ENCODE measurements at regions not wholly inside any gene's neighbourhood (a gene's known extent, or its start where the extent isn't known, plus 50 kb on each side); places are given as distances from the start of the nearest gene placed in this dataset.

DNA sequence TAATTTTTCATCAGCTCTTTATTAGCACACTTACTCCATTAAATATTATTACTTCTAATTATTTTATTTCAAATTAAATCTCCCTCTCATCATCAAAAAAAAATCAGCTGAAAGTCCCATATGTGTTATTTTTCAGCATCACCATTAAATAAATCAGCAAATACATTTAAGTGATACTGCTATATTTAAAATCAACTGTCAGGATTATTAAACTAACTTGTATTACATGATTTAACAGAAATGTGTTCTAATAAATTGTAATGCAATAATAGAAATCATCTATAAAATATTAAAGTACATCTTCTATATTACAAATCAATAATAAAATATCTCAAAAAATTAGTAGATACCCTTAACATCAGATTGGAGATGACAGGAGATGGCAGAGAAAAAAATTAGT is 538.6 kb upstream of the MIR17HG start:
- Histone ChIP-seq H3K36me3 (no peaks in the 10 kb centered on the region), H3K27ac (no peak overlapping the region), H3K4me1 (replicated peaks) (no peaks in the 10 kb centered on the region), H3K9me3 (no peaks in the 10 kb centered on the region), H3K4me3 (no peak overlapping the region), H3K27me3 (replicated peaks; ENCODE audit: insufficient read depth) (no peaks in the 10 kb centered on the region)
- intact Hi-C loops (cut with DNase I), result no loop called here
- no peak for DNase-seq (ENCODE audit: low spot score)
- TF ChIP-seq POLR2AphosphoS5 (IDR thresholded peaks at IDR 0.05), result no peak
- TF ChIP-seq, protein P1, sequence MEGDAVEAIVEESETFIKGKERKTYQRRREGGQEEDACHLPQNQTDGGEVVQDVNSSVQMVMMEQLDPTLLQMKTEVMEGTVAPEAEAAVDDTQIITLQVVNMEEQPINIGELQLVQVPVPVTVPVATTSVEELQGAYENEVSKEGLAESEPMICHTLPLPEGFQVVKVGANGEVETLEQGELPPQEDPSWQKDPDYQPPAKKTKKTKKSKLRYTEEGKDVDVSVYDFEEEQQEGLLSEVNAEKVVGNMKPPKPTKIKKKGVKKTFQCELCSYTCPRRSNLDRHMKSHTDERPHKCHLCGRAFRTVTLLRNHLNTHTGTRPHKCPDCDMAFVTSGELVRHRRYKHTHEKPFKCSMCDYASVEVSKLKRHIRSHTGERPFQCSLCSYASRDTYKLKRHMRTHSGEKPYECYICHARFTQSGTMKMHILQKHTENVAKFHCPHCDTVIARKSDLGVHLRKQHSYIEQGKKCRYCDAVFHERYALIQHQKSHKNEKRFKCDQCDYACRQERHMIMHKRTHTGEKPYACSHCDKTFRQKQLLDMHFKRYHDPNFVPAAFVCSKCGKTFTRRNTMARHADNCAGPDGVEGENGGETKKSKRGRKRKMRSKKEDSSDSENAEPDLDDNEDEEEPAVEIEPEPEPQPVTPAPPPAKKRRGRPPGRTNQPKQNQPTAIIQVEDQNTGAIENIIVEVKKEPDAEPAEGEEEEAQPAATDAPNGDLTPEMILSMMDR (IDR thresholded peaks at IDR 0.05), result no peak
- no peak for TF ChIP-seq POLR2A (IDR thresholded peaks at IDR 0.05)

DNA sequence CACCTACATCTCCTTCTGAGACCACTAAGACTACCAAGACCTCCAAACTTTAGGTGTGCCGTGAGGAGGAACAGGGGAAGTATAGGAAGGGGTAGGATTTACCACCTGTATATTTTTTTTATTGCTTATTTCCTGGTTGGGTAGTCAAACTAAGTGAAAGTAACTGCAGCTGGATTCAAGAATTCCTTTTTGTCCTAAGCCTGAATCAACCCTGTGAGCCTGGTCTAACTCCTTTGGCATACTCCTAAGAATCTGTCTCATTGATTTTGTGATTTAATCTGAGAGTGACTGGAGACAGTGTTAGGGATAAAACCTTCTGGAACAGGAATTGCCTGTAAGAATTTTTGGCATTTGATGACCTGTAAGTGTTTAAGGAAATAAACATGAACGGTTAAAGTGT is 523.5 kb upstream of the MIR17HG start:
- intact Hi-C loops (cut with DNase I), result no loop called here
- WGBS, result 25% methylated on average over 2 of the region's 2 CpGs
- no peak for DNase-seq (ENCODE audit: low spot score)

DNA sequence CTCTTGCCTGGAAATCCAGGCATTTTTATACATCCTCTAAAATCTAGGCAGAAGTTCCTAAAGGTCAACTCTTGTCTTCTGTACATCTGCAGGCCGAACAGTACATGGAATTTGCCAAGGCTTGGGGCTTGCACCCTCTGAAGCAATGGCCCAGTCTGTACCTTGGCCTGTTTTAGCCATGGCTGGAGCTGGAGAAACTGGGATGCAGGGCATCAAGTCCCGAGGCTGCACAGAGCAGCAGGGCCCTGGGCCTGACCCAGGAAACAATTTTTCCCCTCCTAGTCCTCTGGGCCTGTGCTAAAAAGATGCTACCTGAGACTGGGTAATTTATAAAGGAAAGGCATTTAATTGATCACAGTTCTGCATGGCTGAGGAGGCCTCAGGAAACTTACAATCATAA is 520.8 kb upstream of the MIR17HG start:
- H3K4me1 ChIP-seq (replicated peaks), result no peaks in the 10 kb centered on the region
- 87% methylated on average over 2 of the region's 2 CpGs for WGBS
- no peaks in the 10 kb centered on the region for H3K27me3 ChIP-seq (replicated peaks; ENCODE audit: insufficient read depth)
- no peak overlapping the region for H3K27ac ChIP-seq
- no peaks in the 10 kb centered on the region for H3K9me3 ChIP-seq
- intact Hi-C loops (cut with DNase I), result no loop called here
- DNase-seq (ENCODE audit: low spot score), result no peak
- H3K36me3 ChIP-seq, result no peaks in the 10 kb centered on the region
- TF ChIP-seq POLR2AphosphoS5 (IDR thresholded peaks at IDR 0.05), result no peak
- TF ChIP-seq, protein P1 (IDR thresholded peaks at IDR 0.05), result no peak
- TF ChIP-seq POLR2A (IDR thresholded peaks at IDR 0.05), result no peak
- no peak overlapping the region for H3K4me3 ChIP-seq

More for the DNA sequence above, 523.5 kb upstream of the MIR17HG start:
- TF ChIP-seq, protein P1 (IDR thresholded peaks at IDR 0.05), result no peak
- no peak for TF ChIP-seq POLR2AphosphoS5 (IDR thresholded peaks at IDR 0.05)
- TF ChIP-seq POLR2A (IDR thresholded peaks at IDR 0.05), result no peak
- Histone ChIP-seq H3K27me3 (replicated peaks; ENCODE audit: insufficient read depth) (no peaks in the 10 kb centered on the region), H3K4me3 (no peak overlapping the region), H3K4me1 (replicated peaks) (no peaks in the 10 kb centered on the region), H3K27ac (no peak overlapping the region), H3K36me3 (no peaks in the 10 kb centered on the region), H3K9me3 (no peaks in the 10 kb centered on the region)

DNA sequence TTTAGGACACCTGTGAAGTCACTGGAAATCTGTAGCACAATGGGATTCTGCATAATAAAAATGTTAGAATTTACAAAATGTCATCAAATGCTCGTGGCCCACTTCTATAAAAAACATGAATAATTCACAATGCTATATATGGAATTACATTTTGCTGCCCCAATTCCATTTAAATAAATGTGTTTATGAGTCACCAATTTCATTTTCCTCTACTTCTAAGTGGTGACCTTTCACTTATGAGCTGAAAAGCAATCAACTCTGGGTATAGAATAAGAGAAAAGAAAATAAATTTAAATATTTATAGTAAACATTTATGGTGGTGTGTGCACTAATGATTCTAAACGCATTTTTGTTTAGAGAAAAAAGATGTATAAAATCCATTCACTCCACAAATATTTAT is 516.7 kb upstream of the MIR17HG start:
- Histone ChIP-seq H3K9me3 (no peaks in the 10 kb centered on the region), H3K4me3 (no peak overlapping the region), H3K4me1 (replicated peaks) (no peaks in the 10 kb centered on the region), H3K27ac (no peak overlapping the region), H3K27me3 (replicated peaks; ENCODE audit: insufficient read depth) (no peaks in the 10 kb centered on the region), H3K36me3 (no peaks in the 10 kb centered on the region)
- DNase-seq (ENCODE audit: low spot score), result no peak
- TF ChIP-seq, protein P1 (IDR thresholded peaks at IDR 0.05), result no peak
- TF ChIP-seq POLR2A (IDR thresholded peaks at IDR 0.05) (no peak), POLR2AphosphoS5 (IDR thresholded peaks at IDR 0.05) (no peak)
- 47% methylated on average over 2 of the region's 2 CpGs for WGBS
- intact Hi-C loops (cut with DNase I), result no loop called here

DNA sequence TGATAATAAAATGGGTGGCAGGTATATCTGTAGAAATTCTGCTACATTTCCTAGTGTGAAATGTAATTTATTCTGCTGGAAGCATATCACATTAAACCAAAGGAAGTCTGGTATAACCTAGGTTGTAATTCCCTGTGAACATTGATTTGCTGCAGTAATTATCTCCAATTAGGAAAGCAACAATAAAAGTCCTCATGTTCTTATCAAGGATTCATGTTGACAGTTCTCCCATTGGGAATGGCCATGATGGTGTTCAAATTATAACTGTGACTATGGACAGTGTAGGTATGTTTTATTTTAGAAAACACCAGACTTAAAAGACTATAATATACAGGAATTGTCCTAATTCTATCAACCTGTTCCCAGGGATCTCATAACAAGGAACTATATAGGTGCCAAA is 513.5 kb upstream of the MIR17HG start:
- no peaks in the 10 kb centered on the region for H3K9me3 ChIP-seq
- H3K4me3 ChIP-seq, result no peak overlapping the region
- no peaks in the 10 kb centered on the region for H3K4me1 ChIP-seq (replicated peaks)
- no peak for DNase-seq (ENCODE audit: low spot score)
- intact Hi-C loops (cut with DNase I), result no loop called here
- no peak for TF ChIP-seq POLR2A (IDR thresholded peaks at IDR 0.05)
- TF ChIP-seq, protein P1 (IDR thresholded peaks at IDR 0.05), result no peak
- no peak for TF ChIP-seq POLR2AphosphoS5 (IDR thresholded peaks at IDR 0.05)
- H3K27ac ChIP-seq, result no peak overlapping the region
- no peaks in the 10 kb centered on the region for H3K27me3 ChIP-seq (replicated peaks; ENCODE audit: insufficient read depth)
- no peaks in the 10 kb centered on the region for H3K36me3 ChIP-seq

All from prostate gland (tissue), 2 donors.